Pons (tissue), 1 donor: ENCODE measurements at regions not wholly inside any gene's neighbourhood (a gene's known extent, or its start where the extent isn't known, plus 50 kb on each side); places are given as distances from the start of the nearest gene placed in this dataset.
A peak's percentile ranks its signal among the peaks of the same experiment; 100 is the strongest.

Source experiments
- DNase-seq: peaks from one replicate; pipeline ENCODE4 v3.0.0-alpha.2; 2016; ENCODE audit warnings: low spot score

DNA sequence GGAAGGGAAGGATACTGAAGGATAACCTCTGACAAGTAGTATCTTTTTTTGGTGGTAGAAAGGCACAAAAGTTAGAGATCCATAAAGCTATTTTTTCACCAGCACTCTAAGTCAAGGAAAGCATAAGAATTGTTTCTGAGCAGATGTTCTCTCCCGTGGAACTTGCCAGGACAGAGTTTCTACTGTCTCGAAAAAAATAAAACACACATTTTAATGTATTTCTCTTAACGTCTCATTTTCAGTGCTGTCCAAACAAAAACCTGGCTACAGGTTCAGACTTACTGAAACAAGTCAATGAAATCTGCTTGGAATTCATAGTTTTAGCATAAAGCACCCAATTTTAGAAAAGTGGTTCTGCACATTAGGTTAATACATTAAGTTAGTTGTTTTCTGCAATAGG is 338.3 kb downstream of the LTN1 start:
- no peak for DNase-seq

DNA sequence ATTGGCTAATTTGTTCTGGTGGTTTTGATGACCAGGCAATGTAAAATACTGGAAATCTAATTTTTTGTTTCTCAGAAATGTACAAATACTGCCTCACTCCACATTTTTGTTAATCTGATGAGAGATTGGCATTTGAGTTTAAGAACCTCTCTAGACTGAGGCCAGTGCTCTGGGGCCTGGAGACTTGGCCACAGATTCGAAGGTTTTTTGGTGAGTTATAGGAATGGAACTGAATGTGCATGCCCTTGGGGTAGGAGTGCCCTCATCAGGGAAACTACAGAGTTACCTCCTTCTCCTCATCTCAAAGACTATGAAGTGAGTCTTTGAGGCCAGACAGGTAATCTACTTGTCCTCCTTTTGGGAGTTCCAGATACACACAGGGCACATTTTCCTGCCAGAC is 347.9 kb downstream of the LTN1 start:
- no peak for DNase-seq

DNA sequence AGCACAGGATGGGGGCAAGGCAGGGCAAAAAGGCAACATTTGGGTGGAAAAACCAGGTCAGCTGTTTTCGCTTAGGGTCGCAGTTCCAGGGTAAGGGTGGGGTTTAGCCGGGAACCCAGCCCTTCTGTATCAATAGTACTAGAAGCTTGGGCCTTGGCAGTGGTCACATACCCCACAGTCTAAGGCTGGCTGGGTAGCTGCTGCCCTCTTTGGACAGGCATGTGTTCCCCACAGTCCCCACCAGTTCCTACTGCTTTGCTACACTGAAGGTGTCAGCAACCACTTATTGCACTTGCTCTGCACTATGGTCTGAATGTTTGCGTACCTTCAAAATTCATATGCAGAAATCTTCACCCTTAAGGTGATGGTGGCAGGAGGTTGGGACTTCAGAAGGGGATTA is 349.8 kb downstream of the LTN1 start:
- DNase-seq: no peak

DNA sequence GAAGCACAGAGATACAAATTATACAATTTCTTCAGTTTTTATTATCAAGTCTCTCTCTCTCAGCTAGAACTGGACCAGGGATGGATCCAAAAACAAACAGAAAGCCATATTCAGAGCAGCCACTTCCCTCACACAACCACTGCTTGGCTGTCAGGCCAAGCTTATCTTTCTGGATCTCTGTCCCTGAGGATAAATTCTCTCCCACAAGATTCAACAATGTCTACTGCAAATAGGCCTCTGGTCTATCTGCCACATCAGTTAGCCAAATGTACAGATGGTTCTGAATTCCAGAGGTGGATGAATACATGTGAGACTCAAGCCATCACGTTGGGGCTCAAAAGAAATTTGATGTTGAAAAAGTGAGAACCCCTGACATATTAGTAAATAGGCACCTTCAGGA is 350.9 kb downstream of the LTN1 start:
- no peak for DNase-seq

DNA sequence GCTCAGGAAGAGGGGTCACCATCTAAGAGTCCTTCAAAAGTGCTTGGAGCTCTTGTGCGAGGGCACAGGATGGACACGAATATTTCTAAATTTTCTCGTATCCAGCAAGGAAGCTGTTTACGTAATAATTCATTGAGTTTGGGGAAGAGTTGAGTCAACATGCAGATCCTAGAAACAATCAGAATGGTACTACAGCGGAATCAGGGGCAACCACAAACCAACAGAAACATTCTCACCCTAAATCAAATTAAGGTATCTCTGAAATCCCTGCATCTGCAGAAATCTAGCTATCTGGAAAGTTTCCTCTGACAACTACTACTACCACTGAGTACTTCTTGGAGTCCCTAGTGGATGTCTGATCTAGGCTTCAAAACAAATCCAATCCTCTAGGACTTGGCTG is 352.4 kb downstream of the LTN1 start:
- no peak for DNase-seq

DNA sequence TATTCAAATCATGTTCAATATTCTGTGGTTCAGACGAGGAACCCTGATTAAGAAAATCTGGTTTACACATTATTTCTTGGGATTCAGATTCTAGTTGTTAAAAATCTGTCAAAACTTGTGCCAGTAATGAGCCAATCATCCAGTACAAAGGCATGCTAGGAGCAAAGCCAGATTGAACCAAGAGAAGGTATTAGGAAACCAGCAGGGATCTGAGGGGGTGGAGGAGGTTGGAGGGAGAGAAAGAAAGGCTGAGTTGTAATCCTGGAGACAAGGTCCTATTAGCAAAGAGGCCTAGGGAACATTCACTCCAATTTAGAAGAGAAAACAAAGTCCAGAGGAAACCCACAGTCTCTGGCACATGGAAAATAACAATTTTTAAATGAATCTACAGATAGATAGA is 352.9 kb downstream of the LTN1 start:
- no peak for DNase-seq

DNA sequence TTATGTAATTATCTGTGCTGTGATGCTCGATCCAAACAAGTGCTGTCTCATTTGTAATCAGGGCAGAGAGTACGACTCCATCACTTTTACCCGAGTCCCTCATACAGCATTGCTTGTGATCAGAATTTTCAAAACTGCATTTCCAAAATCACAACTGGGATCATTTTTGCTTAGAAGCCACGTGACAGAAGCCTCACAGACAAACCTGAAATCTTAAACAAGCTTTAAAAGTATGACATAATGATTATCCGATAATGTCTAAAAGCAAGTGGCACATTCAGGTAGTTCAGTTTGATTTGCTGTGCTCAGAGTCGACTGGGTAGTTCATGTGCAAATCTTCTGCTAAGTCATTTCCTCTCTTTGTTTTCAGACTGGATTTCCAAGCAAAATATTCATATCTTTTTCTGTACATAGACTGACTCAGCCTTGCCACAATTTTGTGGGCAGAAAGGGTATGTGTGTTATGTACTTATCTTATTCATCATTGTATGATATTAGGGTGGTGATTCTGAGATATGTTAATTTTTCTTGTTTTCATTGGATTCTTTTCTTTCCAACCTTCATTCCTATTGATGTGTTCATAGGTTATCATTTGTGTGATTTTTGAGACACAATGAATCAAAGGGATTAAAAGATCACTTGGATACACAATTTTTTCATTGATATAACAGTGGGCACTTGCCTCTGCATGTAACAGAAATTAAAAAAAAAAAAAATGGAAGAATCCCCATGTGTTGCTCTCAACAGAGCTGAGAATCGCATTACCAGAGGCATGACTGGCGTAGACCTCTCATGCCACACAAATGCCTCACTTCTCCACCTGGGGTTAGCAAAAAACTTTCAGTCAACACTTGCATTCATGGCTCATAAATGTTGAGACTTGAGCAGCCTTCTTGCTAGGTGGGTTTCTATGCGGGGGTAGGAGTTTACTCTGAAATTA is 355.7 kb downstream of the LTN1 start:
- DNase-seq: no peak

DNA sequence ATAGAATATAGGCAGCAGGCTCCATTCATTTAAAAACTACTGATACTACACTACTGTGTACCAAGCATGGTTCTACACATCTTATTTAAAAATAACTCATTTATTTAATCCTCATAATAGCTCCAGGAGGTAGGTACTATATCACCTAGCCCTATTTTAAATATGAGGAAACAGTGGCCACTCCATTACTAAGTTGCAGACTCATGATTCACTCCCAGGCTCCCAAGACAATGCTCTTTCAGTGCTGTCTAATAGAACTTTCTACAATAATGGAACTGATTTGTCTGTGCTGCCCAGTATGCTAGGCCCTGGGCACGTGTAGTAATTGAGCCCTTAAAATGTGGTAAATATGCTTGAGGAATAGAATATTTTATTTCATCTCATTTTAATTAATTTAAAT is 357.1 kb downstream of the LTN1 start:
- DNase-seq: no peak

DNA sequence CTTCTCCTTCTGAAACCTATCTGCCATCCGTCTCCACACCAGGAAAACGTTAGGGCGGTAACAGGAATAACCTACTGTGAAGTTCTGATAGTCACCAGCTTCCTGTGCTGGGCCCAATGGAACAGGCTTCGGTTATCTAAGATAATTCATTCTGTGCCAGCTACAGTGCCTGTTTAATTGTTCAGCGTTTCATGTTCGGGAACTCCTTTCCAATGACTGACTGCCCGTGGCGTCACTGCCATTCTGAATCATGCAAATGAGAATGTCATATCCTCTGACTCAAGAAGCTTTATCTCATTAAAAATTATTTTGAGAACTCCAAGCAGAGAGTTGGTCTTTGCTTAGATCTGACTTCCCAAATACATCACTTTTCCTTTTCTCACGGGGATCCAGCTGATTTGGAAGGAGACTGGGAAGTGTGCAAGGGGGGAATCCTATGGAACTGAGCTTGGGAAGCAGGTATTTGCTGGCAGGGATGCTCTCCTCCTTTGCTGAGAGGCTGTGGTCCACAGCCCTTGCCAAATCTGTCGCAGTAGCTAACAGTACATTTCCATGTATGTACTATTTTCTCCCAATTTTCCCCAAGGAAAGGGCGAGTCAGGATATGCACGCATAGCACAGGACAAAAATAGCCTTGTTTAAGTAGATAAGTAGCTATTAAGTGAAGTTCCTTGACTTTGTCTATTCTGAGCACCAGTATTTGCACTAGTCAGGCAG is 358.7 kb downstream of the LTN1 start:
- DNase-seq: peak; percentile 12

DNA sequence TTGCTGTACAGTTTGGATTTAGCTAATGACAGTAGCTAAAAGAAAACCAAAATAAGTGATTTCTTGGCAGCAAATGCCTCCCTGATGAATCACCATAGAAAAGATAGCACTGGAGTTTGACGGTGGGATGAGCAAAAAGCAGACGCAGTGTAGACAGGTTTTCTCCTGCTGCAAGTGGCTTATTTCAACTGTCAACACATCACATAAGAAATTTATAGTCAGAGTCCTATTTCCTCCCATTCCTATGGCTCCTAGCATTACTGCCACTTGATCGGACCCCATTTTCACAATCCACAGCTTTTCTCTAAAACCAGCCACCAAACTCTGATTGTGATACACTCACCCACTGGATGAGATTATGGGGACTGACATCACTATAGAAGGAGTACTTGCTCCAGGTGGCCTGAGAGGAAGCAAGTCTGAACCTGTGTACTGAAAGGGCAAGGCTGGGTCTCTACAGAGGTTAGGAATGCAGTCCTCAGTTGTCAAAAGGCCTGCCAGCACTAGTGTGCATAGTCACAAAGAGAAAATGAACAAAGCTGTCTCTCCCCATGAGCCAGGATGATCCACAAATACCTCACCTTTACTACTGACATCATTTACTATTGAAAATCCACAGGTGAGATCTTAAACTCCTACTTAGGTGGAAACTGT is 359.8 kb downstream of the LTN1 start:
- DNase-seq: no peak

DNA sequence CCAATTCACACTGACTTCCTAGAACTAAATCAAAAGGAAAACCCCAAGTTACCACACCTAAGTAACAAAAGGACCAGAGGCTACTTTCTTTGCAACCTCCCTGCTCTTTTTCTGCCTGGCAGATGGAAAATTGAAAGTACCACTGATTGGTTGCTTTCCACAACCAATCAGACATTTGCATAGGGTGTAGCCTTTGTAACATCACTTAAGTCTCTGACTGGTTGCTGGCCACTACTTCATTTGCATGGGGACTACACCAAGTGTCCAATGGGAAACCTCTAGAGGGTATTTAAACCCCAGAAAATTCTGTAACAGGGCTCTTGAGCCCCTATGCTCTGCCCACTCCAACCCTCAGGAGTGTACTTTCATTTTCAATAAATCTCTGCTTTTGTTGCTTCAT is 365.0 kb downstream of the LTN1 start:
- no peak for DNase-seq

DNA sequence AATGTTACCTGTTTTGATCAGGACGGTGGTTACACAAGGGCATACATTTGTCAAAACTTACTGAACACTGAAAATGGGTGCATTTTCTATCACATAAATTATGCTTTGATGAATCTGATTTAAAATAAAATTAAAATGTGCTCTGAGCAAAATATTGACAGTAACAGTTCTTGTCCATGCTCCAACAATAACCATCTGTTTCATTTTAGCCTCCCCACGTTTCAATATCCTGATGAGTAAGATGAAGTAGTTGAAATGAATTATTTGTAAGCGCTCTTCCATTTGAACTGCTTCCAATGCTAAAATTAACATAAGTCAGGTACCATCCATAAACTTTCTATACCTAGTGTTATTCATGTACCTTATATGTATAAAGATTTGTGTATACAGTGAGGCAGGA is 365.4 kb downstream of the LTN1 start:
- DNase-seq: no peak

DNA sequence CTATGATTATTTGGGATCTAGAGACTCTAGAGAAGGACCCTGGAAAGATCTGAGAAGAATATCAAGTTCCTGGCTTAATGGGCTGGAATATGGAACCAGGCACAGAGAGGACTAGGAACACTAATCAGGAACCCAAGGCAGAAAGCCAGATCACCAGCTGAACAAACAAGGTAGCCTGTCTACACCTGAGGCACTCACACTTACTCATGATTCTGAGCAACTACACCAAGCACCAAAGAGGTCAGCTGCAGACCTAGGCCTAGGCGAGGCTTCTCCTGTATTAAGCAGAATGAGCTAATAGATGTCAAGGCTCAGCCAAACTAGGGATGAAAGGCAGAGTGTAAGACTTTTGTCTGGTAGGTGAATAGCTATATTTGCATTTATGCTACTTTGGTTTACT is 368.1 kb downstream of the LTN1 start:
- no peak for DNase-seq

DNA sequence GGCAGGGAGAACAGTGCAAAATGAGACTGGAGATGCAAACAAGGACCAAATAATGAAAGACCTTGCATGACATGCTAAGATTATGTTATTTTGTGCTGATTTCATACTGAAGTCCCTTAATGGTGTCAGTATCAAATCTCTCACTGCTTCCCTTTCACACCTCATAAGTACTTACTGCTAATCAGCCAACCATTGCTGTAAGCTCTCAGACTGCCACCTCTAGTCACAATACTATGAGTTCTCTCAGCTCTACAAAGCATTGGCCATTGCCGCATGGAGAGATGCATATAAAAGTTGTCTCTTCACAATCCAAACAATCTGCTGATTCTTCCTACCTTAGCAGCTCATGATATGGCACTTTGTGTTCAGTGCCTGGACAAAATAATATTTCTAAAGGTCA is 375.4 kb downstream of the LTN1 start:
- no peak for DNase-seq

DNA sequence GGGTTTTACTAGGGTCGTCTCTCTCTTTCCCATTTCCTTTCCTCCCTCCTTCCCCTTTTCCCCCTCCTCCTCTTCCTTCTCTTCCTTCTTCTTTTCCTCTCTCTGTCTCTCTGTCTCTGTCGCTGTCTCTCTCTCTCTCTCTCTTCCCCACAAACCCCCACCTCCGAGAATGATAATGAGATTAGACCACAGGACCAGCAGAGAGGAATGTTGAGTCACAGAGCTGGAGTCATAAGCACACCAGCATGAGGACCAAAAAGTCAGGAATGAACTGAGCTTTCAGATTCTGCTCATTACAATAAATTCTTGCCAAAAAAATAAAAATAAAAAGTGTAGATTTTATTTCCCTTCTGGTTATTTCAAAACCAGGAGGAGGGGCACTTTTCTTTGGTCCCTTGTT is 377.4 kb downstream of the LTN1 start:
- no peak for DNase-seq

DNA sequence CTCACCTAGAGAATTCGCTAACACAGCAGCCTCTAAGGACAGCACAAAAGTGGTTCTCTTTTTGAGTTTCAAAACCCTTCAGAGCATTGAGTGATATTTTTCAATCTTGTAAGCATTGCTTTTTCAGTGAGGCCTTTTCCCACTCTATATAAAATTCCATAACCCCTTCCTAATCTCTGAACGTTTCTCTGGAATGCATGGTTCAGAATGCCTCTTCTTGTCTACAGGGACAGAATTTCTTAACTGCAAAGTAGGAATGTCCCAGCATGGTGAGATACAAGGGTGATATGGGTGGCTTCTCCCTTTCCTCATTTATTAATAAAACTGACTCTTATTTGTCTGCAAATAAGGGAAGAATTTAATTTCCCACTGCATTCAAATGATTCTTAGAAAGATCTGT is 377.9 kb downstream of the LTN1 start:
- DNase-seq: no peak

DNA sequence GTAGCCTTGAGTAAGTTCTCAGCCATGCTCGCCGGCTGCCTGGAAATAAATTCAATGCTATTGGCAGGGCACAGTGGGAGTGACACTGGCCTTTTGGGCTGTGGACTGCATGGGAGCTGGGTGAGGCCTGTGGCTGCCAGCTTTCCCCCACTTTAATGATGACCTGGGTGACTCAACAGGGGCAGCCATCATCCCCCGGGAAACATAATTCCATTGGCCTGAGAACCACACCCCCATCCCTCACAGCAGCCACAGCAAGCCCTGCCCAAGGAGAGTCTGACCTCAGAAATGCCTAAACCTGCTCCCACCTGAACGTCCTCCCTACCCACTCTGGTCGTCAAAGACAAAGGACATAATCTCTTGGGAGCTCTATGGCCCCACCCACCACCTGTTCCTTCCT is 384.0 kb downstream of the LTN1 start:
- DNase-seq: no peak

DNA sequence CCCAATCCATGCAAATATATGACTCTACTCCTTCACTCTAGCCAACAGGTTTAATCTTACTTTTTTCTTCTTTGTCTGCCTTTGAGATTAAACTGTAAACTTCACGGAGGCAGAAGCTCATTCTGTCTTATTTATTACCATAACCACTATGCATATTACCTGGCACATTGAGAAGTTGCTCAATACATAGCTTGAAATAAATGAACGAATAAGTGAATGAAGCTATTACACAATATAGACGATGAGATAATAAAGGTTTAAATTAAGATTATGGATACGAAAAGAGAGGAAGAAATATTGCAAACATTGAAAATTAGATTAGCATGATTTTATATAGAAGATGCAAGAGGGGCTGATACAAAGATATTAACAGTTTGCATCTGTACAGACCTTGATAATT is 385.1 kb downstream of the LTN1 start:
- DNase-seq: no peak

DNA sequence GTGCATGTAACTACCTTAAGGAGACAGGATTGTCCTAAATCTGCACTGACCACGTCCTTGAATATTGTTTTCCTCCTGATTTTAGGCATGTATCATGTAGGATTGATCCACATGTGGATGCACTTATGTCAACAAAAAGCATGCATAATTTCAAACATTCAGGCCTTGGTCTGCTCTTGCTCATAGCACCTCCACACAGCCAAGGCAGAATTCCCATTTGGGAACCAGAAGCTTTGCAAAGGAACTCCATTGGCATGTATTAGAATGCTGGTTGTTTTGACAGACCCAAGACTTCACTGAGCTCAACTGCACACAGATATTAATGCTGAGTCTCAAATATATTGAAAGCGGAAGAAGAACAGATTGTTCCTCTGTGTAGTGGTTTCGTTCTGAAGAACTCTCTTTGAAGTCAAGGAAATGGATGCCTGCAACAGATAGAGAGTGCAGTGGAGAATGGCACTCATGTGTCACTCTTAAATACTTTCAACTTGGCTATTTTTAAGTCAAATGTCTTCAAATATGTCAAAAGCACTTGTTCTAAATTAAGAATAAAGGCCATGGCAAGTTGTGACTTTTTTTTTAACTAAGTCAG is 387.6 kb downstream of the LTN1 start:
- DNase-seq: peak; percentile 58

DNA sequence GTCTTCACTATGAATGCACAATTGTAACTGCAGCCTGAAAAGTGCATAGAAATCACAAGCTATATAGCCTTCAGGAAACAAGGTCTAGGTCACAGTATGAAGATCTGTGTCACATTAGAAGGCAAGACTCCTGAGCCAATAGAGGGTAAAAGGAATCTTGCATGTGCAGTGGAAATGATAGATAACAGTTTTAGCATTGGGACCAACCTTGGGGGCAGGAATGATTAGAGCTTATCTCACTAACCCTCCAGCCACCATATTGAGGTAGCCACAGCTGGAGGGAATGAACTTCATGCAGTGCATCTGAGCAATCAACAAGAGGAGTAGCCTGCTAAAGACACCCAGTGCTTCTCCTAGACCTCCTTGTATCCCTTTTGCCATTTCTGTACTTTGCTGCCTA is 390.1 kb downstream of the LTN1 start:
- peak; percentile 9 for DNase-seq

DNA sequence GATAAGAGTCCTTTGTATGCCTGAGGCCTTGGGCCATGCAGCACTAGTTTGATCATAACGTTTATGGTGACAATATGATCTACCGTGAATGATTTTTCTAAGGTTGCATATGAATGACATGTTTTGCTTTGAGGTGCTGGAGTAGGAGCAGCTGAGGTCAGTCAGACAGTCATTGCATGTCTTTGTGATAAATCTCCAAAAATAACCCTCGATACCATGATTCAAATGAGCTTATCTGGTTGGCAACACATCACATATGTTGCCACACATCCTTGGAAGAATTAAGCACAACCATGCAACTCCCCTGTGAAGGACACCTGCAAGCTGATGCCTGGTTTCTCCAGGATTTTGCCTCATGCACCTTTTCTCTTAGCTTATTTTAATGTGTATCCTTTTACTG is 394.5 kb downstream of the LTN1 start:
- DNase-seq: no peak

DNA sequence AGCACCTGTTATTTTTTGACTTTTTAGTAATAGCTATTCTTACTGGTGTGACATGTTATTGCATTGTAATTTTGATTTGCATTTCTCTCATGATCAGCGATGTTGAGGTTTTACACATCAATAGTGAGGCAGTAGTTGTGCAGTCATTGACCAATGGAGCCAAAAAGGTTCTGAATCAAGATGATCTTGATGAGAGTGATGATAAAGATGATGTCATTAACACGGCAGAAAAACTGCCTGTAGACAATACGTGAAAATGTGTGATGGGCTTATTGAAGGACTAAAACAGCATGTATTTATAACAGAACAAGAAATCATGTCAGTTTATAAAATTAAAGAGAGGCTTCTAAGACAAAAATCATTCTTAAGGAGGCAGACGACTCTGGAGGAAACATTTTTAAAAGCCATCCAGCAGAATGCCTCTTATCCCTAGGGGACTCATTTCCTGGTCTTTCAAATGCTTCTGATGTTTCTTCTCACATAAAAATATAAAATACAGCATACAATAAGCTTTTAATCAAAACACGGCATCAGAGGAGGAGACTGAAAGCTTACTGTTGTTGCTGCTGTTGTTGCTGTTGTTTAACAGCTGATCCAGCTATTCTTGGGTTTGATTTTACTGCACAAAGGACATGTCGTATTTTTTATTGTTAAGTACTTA is 400.3 kb downstream of the LTN1 start:
- DNase-seq: no peak
